ENCODE measurements at regions not wholly inside any gene's neighbourhood (a gene's known extent, or its start where the extent isn't known, plus 50 kb on each side); places are given as distances from the start of the nearest gene placed in this dataset.

GRCh38 chr1:36628804-36629203 is 146.1 kb upstream of the CSF3R start:
- no peak for TF ChIP-seq CTCF (IDR thresholded peaks at IDR 0.05; ENCODE audit: low read length, missing control alignments)
- DNase-seq (ENCODE audit: low read depth), result no peak
- H3K4me3 ChIP-seq (replicated peaks; ENCODE audit: low read depth, low read length), result no peak overlapping the region

- DNase-seq (ENCODE audit: low read depth), result no peak
- H3K4me3 ChIP-seq (replicated peaks; ENCODE audit: low read depth, low read length), result no peak overlapping the region
- no peak for TF ChIP-seq CTCF (IDR thresholded peaks at IDR 0.05; ENCODE audit: low read length, missing control alignments)
These were observed 143.7 kb upstream of the CSF3R start for GRCh38 chr1:36626435-36626834.

- no peak for TF ChIP-seq CTCF (IDR thresholded peaks at IDR 0.05; ENCODE audit: low read length, missing control alignments)
- no peak for DNase-seq (ENCODE audit: low read depth)
- no peak overlapping the region for H3K4me3 ChIP-seq (replicated peaks; ENCODE audit: low read depth, low read length)
These were observed 143.2 kb upstream of the CSF3R start for GRCh38 chr1:36625935-36626310.

- no peak for TF ChIP-seq CTCF (IDR thresholded peaks at IDR 0.05; ENCODE audit: low read length, missing control alignments)
- DNase-seq (ENCODE audit: low read depth), result no peak
- H3K4me3 ChIP-seq (replicated peaks; ENCODE audit: low read depth, low read length), result no peak overlapping the region
These were observed 142.7 kb upstream of the CSF3R start for GRCh38 chr1:36625253-36625934.

- DNase-seq (ENCODE audit: low read depth), result no peak
- no peak overlapping the region for H3K4me3 ChIP-seq (replicated peaks; ENCODE audit: low read depth, low read length)
- no peak for TF ChIP-seq CTCF (IDR thresholded peaks at IDR 0.05; ENCODE audit: low read length, missing control alignments)
These were observed 141.8 kb upstream of the CSF3R start for GRCh38 chr1:36624466-36624865.

- TF ChIP-seq CTCF (IDR thresholded peaks at IDR 0.05; ENCODE audit: low read length, missing control alignments), result no peak
- no peak overlapping the region for H3K4me3 ChIP-seq (replicated peaks; ENCODE audit: low read depth, low read length)
These were observed 140.3 kb upstream of the CSF3R start for GRCh38 chr1:36622741-36623648.

More at GRCh38 chr1:36622741-36623648, 140.3 kb upstream of the CSF3R start:
- DNase-seq (ENCODE audit: low read depth), result no peak

Data from fibroblast of pulmonary artery (primary cell).